Stimulated activated CD8-positive, alpha-beta memory T cell treated with anti-CD3 and anti-CD28 coated beads, Interleukin-12 subunit alpha, Interleukin-12 subunit beta, amount 100 ng/mL, for 24 hours (primary cell): ENCODE measurements at regions not wholly inside any gene's neighbourhood (a gene's known extent, or its start where the extent isn't known, plus 50 kb on each side); places are given as distances from the start of the nearest gene placed in this dataset.

Experiments
- DNase-seq: peaks from one replicate; pipeline ENCODE4 v3.0.0-alpha.2; 2020; ENCODE audit errors: extremely low read depth

DNA sequence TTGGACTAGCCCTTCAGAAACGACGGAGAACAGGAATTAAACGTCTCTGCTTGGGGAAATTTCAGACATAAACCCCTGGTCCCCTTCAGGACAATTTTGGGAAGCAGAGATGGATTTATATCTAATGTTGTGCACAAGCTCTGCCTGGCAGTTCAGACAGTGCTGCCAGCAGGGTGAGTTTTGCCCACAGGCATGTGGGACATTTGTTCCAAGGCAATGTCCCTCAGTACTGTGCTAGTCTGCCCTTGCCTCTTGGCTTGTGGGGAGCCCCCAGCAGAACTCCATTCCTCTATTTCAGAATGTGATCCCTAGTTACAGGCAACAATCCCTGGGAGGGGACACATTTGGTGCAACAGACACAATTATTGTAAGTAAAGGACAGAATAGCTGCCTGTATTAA is 76.5 kb upstream of the GPR12 start:
- no peak for DNase-seq

- no peak for DNase-seq
These were observed 76.0 kb upstream of the GPR12 start for GRCh38 chr13:26836626-26837025.

DNA sequence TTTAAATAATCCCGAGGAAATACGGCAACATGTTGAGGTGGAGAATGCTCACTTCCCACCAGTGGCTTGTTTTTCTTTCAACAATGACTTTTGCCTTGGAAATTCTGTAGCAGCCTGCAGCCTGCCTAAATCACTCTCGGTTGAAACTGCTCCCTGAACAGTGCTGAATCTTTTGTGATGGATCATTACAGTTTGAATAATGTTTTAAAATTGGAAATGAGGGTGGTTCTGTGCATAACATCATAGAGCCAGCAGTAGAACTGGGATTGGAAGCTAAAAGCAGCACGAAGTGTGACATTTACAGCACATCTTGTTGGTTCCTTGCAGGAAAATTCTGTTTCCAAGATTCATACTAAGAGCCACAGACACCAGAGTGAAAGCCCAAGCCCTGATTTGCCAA is 74.1 kb upstream of the GPR12 start:
- DNase-seq: no peak

GRCh38 chr13:26831336-26831908 is 70.8 kb upstream of the GPR12 start:
- DNase-seq: no peak

DNA sequence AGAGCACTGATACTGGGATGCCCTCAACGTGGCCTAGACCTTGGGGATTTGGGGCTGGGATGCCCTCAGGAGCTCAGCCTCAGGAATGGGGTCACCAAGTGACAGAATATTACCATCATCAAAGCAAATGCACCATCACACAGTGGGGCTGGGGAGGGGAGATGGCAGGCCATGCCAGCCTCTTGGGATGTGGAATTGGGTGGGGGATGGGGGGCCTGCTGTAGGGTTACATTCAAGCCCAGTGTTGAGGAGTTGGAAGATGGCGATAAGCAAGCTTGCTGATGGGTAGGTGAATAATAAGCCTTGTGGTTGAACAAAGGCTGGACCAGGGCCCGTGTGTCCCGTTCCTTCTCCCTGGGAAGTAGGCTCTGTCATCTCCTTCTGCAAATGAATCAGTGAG is 69.1 kb upstream of the GPR12 start:
- DNase-seq: no peak

GRCh38 chr13:26824581-26824980 is 64.0 kb upstream of the GPR12 start:
- DNase-seq: no peak

DNA sequence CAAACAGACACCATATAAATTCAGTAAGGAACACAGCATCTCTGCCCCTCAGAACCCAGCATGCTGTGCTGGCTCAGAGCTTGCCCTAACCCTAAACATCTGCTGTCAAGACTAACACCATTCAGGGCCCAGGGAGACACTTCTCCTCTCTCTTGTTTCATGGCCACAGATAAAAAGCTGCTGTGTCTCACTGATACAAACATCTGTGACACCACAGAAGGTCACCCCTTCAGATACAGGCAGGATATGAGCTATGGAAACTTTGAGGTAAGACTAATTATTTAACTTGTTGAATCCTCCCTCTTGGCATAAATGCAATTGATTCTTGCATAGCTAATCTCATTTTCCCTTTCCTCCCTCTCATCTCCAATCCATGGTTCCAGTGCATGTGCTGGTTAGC is 61.6 kb upstream of the GPR12 start:
- no peak for DNase-seq

- DNase-seq: no peak
These were observed 61.1 kb upstream of the GPR12 start for GRCh38 chr13:26821672-26822071.

- DNase-seq: no peak
These were observed 60.3 kb upstream of the GPR12 start for GRCh38 chr13:26820871-26821270.

DNA sequence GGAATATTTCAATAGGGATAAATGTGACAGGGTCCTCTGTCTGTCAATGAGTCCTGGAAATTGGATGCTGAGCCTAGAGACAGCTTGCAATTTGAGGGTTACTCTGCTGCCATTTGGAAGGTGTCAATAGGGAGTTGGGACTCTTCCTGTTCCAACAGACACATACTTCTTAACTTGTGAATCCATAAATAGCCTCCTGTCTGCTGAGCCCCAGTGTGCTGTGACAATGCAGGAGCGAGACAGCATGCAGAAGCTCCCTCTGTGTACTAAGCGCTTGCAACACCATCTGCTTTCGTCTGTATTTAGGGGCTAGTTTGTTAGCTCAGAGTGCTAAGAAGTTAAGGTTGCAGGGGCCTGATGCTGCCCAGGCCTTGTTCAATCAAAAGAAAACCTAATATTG is 58.5 kb upstream of the GPR12 start:
- no peak for DNase-seq

- DNase-seq: no peak
These were observed 56.3 kb upstream of the GPR12 start for GRCh38 chr13:26816881-26817280.

DNA sequence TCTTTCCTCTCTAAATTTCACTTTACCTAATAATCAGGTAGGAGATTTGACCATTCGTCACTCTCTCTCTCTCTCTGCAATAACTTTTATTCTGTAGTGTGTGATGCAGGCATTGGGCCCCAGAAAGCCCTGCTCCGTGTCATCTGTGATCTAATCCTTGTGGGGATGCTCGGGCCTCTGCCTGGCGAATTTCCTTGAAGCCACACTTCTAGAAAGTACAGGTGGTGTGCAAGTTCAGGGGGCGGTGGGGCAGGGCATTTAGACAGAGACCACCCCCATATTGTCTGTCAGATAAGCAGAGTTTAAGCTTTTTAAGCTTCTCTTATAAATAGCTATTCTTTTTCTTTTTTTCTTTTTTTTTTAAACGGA is 53.4 kb upstream of the GPR12 start:
- DNase-seq: no peak

DNA sequence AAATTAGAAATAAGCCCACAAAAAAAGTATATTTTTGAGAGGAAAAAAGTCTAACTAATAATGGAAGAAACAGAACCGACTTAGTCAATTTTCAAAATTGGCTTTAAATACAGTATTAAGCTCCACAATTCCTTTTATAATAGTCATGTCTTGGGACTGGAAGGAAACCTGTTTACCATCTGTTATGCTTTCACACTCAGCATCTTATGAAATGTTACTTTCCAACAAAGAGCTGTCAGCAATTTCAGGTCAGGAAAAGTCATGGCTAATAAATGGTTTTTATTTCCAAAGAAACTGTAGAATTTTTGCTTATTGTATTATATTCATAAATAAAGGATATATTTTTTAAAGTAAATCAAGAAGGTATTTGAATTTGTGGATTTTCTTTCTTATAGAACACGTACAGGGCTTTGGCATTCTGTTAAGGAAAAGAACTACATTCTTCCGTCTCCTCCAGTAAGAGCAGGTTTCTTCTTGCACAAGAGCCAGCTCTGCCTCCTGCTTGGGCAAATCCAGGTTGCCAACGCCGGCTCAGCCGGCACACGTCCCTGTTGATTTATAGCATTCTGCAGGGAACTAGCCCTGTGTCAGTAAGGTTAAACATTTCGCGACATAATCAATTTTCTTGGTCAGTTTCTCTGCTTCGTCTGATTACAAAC is 52.9 kb upstream of the GPR12 start:
- DNase-seq: no peak

DNA sequence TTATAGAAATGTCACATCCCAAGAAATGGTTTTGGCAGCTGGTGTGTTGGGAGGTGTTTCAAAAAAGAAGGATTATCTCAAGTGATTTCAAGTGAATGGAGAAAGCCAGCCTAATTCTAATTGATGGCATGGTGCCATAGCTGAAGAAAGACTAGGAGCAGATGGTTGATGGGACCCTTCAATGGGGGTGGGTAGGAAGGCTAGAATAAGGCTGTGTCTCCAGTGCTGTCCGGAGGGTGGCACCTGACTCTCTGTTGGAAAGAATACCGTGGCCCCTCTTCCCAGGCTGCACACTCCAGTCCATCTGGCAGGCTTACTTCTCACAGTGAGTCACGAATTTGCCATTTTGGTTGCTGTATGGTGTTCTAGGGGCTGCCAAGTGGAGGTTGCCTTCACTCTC is 51.0 kb upstream of the GPR12 start:
- no peak for DNase-seq
